OCI-LY7 (cell line): ENCODE measurements at regions not wholly inside any gene's neighbourhood (a gene's known extent, or its start where the extent isn't known, plus 50 kb on each side); places are given as distances from the start of the nearest gene placed in this dataset.
"Not testable (repeated sequence)": the region's sequence is repeated elsewhere in the genome, so short reads cannot be mapped to it uniquely, and the experiment has no call there.

Experiments
- BruUV-seq: library from RNA; stranded (reverse); fragments of 400-500 nt; replicated peaks from 2 replicates; lab custom pipeline; 2021; lab: Mats Ljungman, UMichigan
- CTCF ChIA-PET: fragments of 300-600 bp; sonication (Branson Sonifier 250); formaldehyde crosslinking; loops from one replicate; lab custom pipeline; 2022; ENCODE audit warnings: antibody characterized with exemption; ENCODE audit not compliant: unreplicated experiment; lab: Charles Lee
- POLR2A ChIA-PET: fragments of 300-600 bp; sonication (Branson Sonifier 250); formaldehyde crosslinking; loops from one replicate; lab custom pipeline; 2022; ENCODE audit warnings: antibody characterized with exemption; lab: Charles Lee
- DNase-seq: peaks from one replicate; pipeline ENCODE4 v3.0.0-alpha.2; 2015; ENCODE audit warnings: low spot score
- H2AFZ ChIP-seq: fragments of 200-600 bp; sonication (generic), shearing (Covaris generic); 2 replicates; pipeline ENCODE4 v1.6.1; 2014; ENCODE audit warnings: mild to moderate bottlenecking, antibody characterized with exemption, low read length, moderate library complexity
- H3K27ac ChIP-seq: fragments of 200-600 bp; sonication (generic); 2 replicates; pipeline ENCODE4 v1.5.1; 2014; ENCODE audit warnings: mixed run types, low read depth, mild to moderate bottlenecking, moderate library complexity, low read length, inconsistent platforms; ENCODE audit not compliant: poor library complexity, severe bottlenecking
- H3K36me3 ChIP-seq: fragments of 200-600 bp; sonication (generic); 2 replicates; pipeline ENCODE4 v1.6.1; 2014; ENCODE audit warnings: mild to moderate bottlenecking, antibody characterized with exemption, low read length, moderate library complexity, mixed read lengths; ENCODE audit not compliant: insufficient read depth
- H3K4me1 ChIP-seq: fragments of 200-600 bp; sonication (generic); 2 replicates; pipeline ENCODE4 v1.5.1; 2014; ENCODE audit warnings: mild to moderate bottlenecking, low read length; ENCODE audit not compliant: insufficient read depth, poor library complexity, severe bottlenecking
- H3K4me2 ChIP-seq: fragments of 200-600 bp; sonication (generic); 2 replicates; pipeline ENCODE4 v1.6.1; 2014; ENCODE audit warnings: mild to moderate bottlenecking, low read length
- H3K4me3 ChIP-seq: fragments of 200-600 bp; sonication (generic); 2 replicates; pipeline ENCODE4 v1.5.1; 2014; ENCODE audit warnings: mild to moderate bottlenecking, low read depth, low read length; ENCODE audit not compliant: poor library complexity, severe bottlenecking
- H3K79me2 ChIP-seq: fragments of 200-600 bp; sonication (generic); 2 replicates; pipeline ENCODE4 v1.6.1; 2016; ENCODE audit warnings: low read depth, mild to moderate bottlenecking, low read length, moderate library complexity, mixed read lengths; ENCODE audit not compliant: insufficient read depth
- H3K9me2 ChIP-seq: fragments of 200-600 bp; sonication (generic); 2 replicates; pipeline ENCODE4 v1.6.1; 2016; ENCODE audit warnings: mild to moderate bottlenecking, low read length, mixed read lengths; ENCODE audit not compliant: insufficient read depth
- H3K9me3 ChIP-seq: fragments of 200-600 bp; sonication (generic); 2 replicates; pipeline ENCODE4 v1.6.1; 2014; ENCODE audit warnings: mild to moderate bottlenecking, mixed run types, low read length, mixed read lengths
- H4K20me1 ChIP-seq: fragments of 200-600 bp; sonication (generic); 2 replicates; pipeline ENCODE4 v1.6.1; 2014; ENCODE audit warnings: mild to moderate bottlenecking, antibody characterized with exemption, low read length, moderate library complexity, mixed read lengths; ENCODE audit not compliant: insufficient read depth
- CTCF ChIP-seq: fragments of 200-600 bp; sonication (generic); conservative IDR thresholded peaks from 2 replicates; pipeline ENCODE4 v1.5.1; 2014; ENCODE audit warnings: mild to moderate bottlenecking, antibody characterized with exemption, low read length, moderate library complexity, mixed read lengths
- EZH2phosphoT487 ChIP-seq: fragments of 200-600 bp; sonication (generic); IDR thresholded peaks from 2 replicates; pipeline ENCODE4 v1.6.1; 2018; ENCODE audit warnings: low read depth, borderline replicate concordance, mild to moderate bottlenecking, mixed run types, antibody characterized with exemption, low read length, moderate library complexity, mixed read lengths
- intact Hi-C: fragments of 100-400 bp; cut with micrococcal nuclease; formaldehyde crosslinking; loops from one replicate; pipeline ENCODE4 v1.10.0; 2022; ENCODE audit not compliant: unreplicated experiment

- H3K79me2 ChIP-seq: no peaks in the 10 kb centered on the region
- H3K27ac ChIP-seq: no peak overlapping the region
- no peaks in the 10 kb centered on the region for H3K9me2 ChIP-seq
- H3K4me3 ChIP-seq: no peak overlapping the region
- intact Hi-C loops: no loop called here
- ChIA-PET CTCF (no interaction called here), POLR2A (interaction anchor here (0.7 kb wide), 1 partner anchor 255 kb away, joined by 7 read pairs; no protein-coding TSS in a partner anchor)
- no peak for TF ChIP-seq EZH2phosphoT487
- TF ChIP-seq CTCF: no peak
- no peak for DNase-seq
- BruUV-seq: no TSS peak
- no peak overlapping the region for H3K4me2 ChIP-seq
- H3K4me1 ChIP-seq: no peaks in the 10 kb centered on the region
- no peaks in the 10 kb centered on the region for H3K9me3 ChIP-seq
- no peaks in the 10 kb centered on the region for H4K20me1 ChIP-seq
- H2AFZ ChIP-seq: no peak overlapping the region
- H3K36me3 ChIP-seq: no peaks in the 10 kb centered on the region
Measured at GRCh38 chr9:75499812-75500211, 390.7 kb upstream of the PCSK5 start.

GRCh38 chr9:75500479-75500878 lies 390.0 kb upstream of the PCSK5 start:
- CTCF ChIA-PET: no interaction called here
- BruUV-seq: no TSS peak

GRCh38 chr9:75500940-75501339 lies 389.5 kb upstream of the PCSK5 start:
- H3K36me3 ChIP-seq, H3K9me3 ChIP-seq, H3K79me2 ChIP-seq, H3K9me2 ChIP-seq, DNase-seq, H2AFZ ChIP-seq, H3K27ac ChIP-seq, H3K4me2 ChIP-seq, H3K4me3 ChIP-seq, BruUV-seq, H3K4me1 ChIP-seq, CTCF ChIA-PET, H4K20me1 ChIP-seq, intact Hi-C loops: not testable (repeated sequence)
- POLR2A ChIA-PET: interaction anchor here (0.6 kb wide), 1 partner anchor 326 kb away, joined by 3 read pairs; no protein-coding TSS in a partner anchor

More at GRCh38 chr9:75500479-75500878, 390.0 kb upstream of the PCSK5 start:
- H3K4me2 ChIP-seq: no peak overlapping the region
- TF ChIP-seq CTCF (no peak), EZH2phosphoT487 (no peak)
- intact Hi-C loops: no loop called here
- H3K9me3 ChIP-seq: no peaks in the 10 kb centered on the region
- DNase-seq: no peak
- H3K9me2 ChIP-seq: no peaks in the 10 kb centered on the region
- H4K20me1 ChIP-seq: no peaks in the 10 kb centered on the region
- H3K27ac ChIP-seq: no peak overlapping the region
- no peaks in the 10 kb centered on the region for H3K36me3 ChIP-seq
- no peak overlapping the region for H3K4me3 ChIP-seq
- no peak overlapping the region for H2AFZ ChIP-seq
- POLR2A ChIA-PET: interaction anchor here (0.6 kb wide), 1 partner anchor 327 kb away, joined by 3 read pairs; no protein-coding TSS in a partner anchor
- no peaks in the 10 kb centered on the region for H3K4me1 ChIP-seq
- no peaks in the 10 kb centered on the region for H3K79me2 ChIP-seq
